AG09319 (cell line): ENCODE measurements at regions not wholly inside any gene's neighbourhood (a gene's known extent, or its start where the extent isn't known, plus 50 kb on each side); places are given as distances from the start of the nearest gene placed in this dataset.
"Not testable (repeated sequence)": the region's sequence is repeated elsewhere in the genome, so short reads cannot be mapped to it uniquely, and the experiment has no call there.

Experiments used
- DNase-seq: peaks from one replicate; pipeline ENCODE4 v3.0.0-alpha.2; 2010; ENCODE audit warnings: low read depth; ENCODE audit errors: extremely low read depth
- CTCF ChIP-seq: IDR thresholded peaks from 2 replicates; pipeline ENCODE4 v1.5.1; 2011; ENCODE audit warnings: low read depth, mild to moderate bottlenecking, inconsistent platforms, low read length, moderate library complexity

DNA sequence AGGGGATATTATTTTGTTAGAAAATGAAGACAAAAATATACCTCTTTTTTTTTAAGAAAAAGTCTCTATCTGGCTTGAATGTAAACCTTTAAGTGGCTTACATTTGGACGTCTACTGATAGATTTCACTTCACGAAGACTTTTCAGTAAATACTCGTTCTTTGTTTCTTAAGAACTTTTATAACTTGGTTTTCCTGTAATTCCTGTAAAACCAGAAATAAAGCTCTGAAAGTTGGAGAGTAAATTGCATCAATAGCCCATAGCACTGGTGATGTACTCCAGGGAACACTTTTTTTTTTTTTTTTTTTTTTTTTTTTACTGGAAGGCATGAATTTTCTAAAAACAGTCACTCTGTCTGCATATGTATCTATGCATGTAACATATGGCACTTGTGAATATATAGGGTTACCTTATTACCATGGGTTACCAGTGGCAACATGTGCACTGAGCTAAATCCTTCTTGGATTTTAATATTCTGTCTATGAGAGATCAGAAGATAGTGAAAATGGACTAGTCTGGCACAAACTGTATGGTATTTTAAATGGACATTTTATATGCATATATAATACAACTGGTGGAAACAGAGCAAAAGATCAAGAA, 309.2 kb upstream of the TCF4 start:
- DNase-seq: no peak
- no peak for TF ChIP-seq CTCF

GRCh38 chr18:55893948-55894347, 306.0 kb upstream of the TCF4 start:
- no peak for TF ChIP-seq CTCF
- DNase-seq: no peak

DNA sequence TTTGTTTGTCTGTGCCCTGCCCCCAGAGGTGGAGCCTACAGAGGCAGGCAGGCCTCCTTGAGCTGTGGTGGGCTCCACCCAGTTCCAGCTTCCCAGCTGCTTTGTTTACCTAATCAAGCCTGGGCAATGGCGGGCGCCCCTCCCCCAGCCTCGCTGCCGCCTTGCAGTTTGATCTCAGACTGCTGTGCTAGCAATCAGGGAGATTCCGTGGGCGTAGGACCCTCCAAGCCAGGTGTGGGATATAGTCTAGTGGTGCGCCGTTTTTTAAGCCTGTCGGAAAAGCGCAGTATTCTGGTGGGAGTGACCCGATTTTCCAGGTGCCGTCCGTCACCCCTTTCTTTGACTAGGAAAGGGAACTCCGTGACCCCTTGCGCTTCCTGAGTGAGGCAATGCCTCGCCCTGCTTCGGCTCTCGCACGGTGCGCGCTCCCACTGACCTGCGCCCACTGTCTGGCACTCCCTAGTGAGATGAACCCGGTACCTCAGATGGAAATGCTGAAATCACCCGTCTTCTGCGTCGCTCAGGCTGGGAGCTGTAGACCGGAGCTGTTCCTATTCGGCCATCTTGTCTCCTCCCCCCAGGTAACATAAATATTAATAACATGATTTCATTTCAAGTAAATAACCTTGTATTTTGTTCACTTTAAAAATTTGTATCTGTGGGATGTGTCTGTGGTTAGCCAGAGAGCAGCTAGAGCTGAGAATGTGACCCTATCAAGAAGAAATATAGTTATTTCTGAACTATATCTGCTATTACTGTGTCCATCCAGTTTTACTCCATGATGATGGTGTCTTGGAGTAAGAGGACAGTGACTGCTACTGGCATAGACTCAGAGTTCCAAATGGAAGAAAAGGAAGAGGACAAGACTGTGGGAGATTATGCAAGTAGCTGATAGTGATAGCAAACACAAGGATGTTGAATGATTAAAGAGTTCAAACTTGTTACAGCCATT, 305.1 kb upstream of the TCF4 start:
- not testable (repeated sequence) for DNase-seq

DNA sequence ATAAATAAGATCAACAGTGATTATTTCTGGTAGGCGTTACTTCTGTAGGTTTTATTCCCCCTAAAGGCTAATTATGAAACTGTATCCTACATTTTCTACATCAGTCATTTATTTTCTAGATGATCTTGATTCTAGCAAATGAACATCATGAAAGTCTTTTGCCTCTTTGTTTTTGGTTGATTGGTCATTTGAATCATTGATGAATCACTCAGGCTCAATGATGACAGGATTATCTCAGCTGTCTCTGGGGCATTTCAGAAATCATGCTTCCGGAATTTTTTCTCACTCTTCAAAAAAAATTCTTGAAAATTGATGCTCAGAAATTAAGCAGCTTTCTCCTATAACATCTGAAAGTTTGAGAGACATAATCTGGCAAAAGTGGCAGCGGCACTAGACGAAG, 298.9 kb upstream of the TCF4 start:
- no peak for DNase-seq

GRCh38 chr18:55884498-55884897, 296.5 kb upstream of the TCF4 start:
- TF ChIP-seq CTCF: no peak
- no peak for DNase-seq

More for the DNA sequence above, 298.9 kb upstream of the TCF4 start:
- no peak for TF ChIP-seq CTCF

- DNase-seq: no peak
- TF ChIP-seq CTCF: no peak
These were observed 292.6 kb upstream of the TCF4 start for GRCh38 chr18:55880617-55881016.

DNA sequence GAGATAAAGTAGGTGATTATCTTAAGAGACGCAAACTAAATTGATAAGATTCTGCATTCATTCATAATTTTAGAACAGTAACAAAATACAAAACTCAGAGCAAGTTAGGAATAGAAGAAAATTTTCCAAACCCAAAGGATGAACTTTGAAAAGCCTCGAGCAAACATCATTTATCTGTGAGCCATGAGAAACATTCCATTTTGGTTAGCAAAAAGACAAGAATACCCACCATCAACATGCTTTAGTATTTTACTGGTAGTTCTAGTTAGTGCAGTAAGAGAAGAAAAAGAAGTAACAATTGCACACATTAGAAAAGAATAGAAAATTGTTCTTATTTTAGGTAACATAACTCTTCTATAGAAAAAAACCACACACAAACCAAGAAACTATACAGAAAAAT, 291.3 kb upstream of the TCF4 start:
- DNase-seq: no peak
- no peak for TF ChIP-seq CTCF

GRCh38 chr18:55878224-55878623, 290.2 kb upstream of the TCF4 start:
- DNase-seq: no peak
- TF ChIP-seq CTCF: no peak
